NCI-H226 (cell line): ENCODE measurements at regions not wholly inside any gene's neighbourhood (a gene's known extent, or its start where the extent isn't known, plus 50 kb on each side); places are given as distances from the start of the nearest gene placed in this dataset.

Experiments used
- DNase-seq: peaks from one replicate; pipeline ENCODE4 v3.0.0-alpha.2; 2015

- DNase-seq, result no peak
Observed at GRCh38 chr4:114472269-114473032, 126.2 kb upstream of the UGT8 start.

- no peak for DNase-seq
Observed at GRCh38 chr4:114474188-114474800, 124.3 kb upstream of the UGT8 start.

- no peak for DNase-seq
Observed at GRCh38 chr4:114476310-114476709, 122.3 kb upstream of the UGT8 start.

- no peak for DNase-seq
Observed at GRCh38 chr4:114479595-114479994, 119.0 kb upstream of the UGT8 start.

GRCh38 chr4:114481856-114482255 lies 116.8 kb upstream of the UGT8 start:
- DNase-seq, result no peak

GRCh38 chr4:114487101-114487500 lies 111.5 kb upstream of the UGT8 start:
- DNase-seq, result no peak

GRCh38 chr4:114488301-114488982 lies 110.2 kb upstream of the UGT8 start:
- no peak for DNase-seq

- peak; percentile 13 for DNase-seq
Observed at GRCh38 chr4:114494246-114494803, 104.3 kb upstream of the UGT8 start.

GRCh38 chr4:114495471-114495928 lies 103.1 kb upstream of the UGT8 start:
- no peak for DNase-seq

GRCh38 chr4:114497116-114497515 lies 101.5 kb upstream of the UGT8 start:
- no peak for DNase-seq

- no peak for DNase-seq
Observed at GRCh38 chr4:114509340-114509739, 89.3 kb upstream of the UGT8 start.

GRCh38 chr4:114512595-114513295 lies 85.9 kb upstream of the UGT8 start:
- peak; percentile 4 for DNase-seq

- DNase-seq, result no peak
Observed at GRCh38 chr4:114519368-114519767, 79.2 kb upstream of the UGT8 start.

- DNase-seq, result no peak
Observed at GRCh38 chr4:114527170-114527569, 71.4 kb upstream of the UGT8 start.

- no peak for DNase-seq
Observed at GRCh38 chr4:114527637-114528036, 71.0 kb upstream of the UGT8 start.

GRCh38 chr4:114535725-114536124 lies 62.9 kb upstream of the UGT8 start:
- DNase-seq, result no peak

- no peak for DNase-seq
Observed at GRCh38 chr4:114537352-114537751, 61.3 kb upstream of the UGT8 start.

GRCh38 chr4:114538012-114538617 lies 60.5 kb upstream of the UGT8 start:
- DNase-seq, result no peak

- DNase-seq, result no peak
Observed at GRCh38 chr4:114539985-114540384, 58.6 kb upstream of the UGT8 start.

GRCh38 chr4:114547340-114548134 lies 51.1 kb upstream of the UGT8 start:
- DNase-seq, result no peak
